IMR-90 (cell line): ENCODE measurements at regions not wholly inside any gene's neighbourhood (a gene's known extent, or its start where the extent isn't known, plus 50 kb on each side); places are given as distances from the start of the nearest gene placed in this dataset.

ENCODE experiments used
- ATAC-seq: fragments of 200-7000 bp; cut with Tn5 transposase; 2 replicates; pipeline ENCODE4 v1.9.1; 2020; ENCODE audit warnings: low read depth, mild to moderate bottlenecking, moderate library complexity
- BruUV-seq: library from RNA; stranded (reverse); fragments of 400-500 nt; replicated peaks from 2 replicates; lab custom pipeline; 2021; lab: Mats Ljungman, UMichigan
- CTCF ChIA-PET: fragments of 300-600 bp; formaldehyde crosslinking; extraction: SDS; loops from one replicate; lab custom pipeline; 2021; ENCODE audit warnings: antibody characterized with exemption; lab: Yijun Ruan, JAX
- POLR2A ChIA-PET: fragments of 300-600 bp; sonication (Branson Sonifier 250); formaldehyde crosslinking; loops from one replicate; lab custom pipeline; 2022; ENCODE audit warnings: antibody characterized with exemption; ENCODE audit not compliant: unreplicated experiment; lab: Charles Lee
- DNase-seq: peaks from one replicate; pipeline ENCODE4 v3.0.0; 2013
- H2AFZ ChIP-seq: replicated peaks from 2 replicates; pipeline ENCODE3; 2013; ENCODE audit warnings: low read length, mild to moderate bottlenecking; ENCODE audit not compliant: poor library complexity
- H2AK5ac ChIP-seq: 2 replicates; pipeline ENCODE4 v1.6.1; 2013; ENCODE audit warnings: low read depth, low read length, inconsistent platforms
- H2AK9ac ChIP-seq: replicated peaks from 2 replicates; pipeline ENCODE3; 2013; ENCODE audit warnings: mild to moderate bottlenecking, low read depth, low read length, moderate library complexity; ENCODE audit not compliant: poor library complexity
- H2BK120ac ChIP-seq: 2 replicates; pipeline ENCODE4 v1.6.1; 2013; ENCODE audit warnings: low read depth, low read length, inconsistent platforms
- H2BK15ac ChIP-seq: 3 replicates; pipeline ENCODE4 v1.6.1; 2013; ENCODE audit warnings: low read depth, low read length, inconsistent platforms
- H2BK20ac ChIP-seq: 2 replicates; pipeline ENCODE4 v1.6.1; 2013; ENCODE audit warnings: low read depth, mild to moderate bottlenecking, inconsistent platforms, low read length, moderate library complexity
- H2BK5ac ChIP-seq: 2 replicates; pipeline ENCODE4 v1.6.1; 2013; ENCODE audit warnings: mild to moderate bottlenecking, low read depth, low read length, inconsistent platforms; ENCODE audit not compliant: poor library complexity, severe bottlenecking
- H3K14ac ChIP-seq: replicated peaks from 2 replicates; pipeline ENCODE4 v1.6.1; 2013; ENCODE audit warnings: low read depth, low read length, inconsistent platforms
- H3K18ac ChIP-seq: 2 replicates; pipeline ENCODE4 v1.6.1; 2013; ENCODE audit warnings: low read depth, low read length, control low read depth
- H3K23ac ChIP-seq: 2 replicates; pipeline ENCODE4 v1.6.1; 2013; ENCODE audit warnings: low read depth, low read length, inconsistent platforms
- H3K27ac ChIP-seq: 2 replicates; pipeline ENCODE4 v1.5.1; 2013; ENCODE audit warnings: mild to moderate bottlenecking, control low read depth, low read length; ENCODE audit not compliant: insufficient read depth
- H3K27me3 ChIP-seq: 2 replicates; pipeline ENCODE4 v1.6.1; 2013; ENCODE audit warnings: low read length; ENCODE audit not compliant: control insufficient read depth, insufficient read depth
- H3K36me3 ChIP-seq: 2 replicates; pipeline ENCODE4 v1.6.1; 2013; ENCODE audit warnings: low read length, mixed read lengths; ENCODE audit not compliant: control insufficient read depth, insufficient read depth
- H3K4ac ChIP-seq: 2 replicates; pipeline ENCODE4 v1.6.1; 2013; ENCODE audit warnings: low read depth, low read length, inconsistent platforms
- H3K4me1 ChIP-seq: 2 replicates; pipeline ENCODE4 v1.6.1; 2013; ENCODE audit warnings: low read length, mixed read lengths; ENCODE audit not compliant: control insufficient read depth, insufficient read depth
- H3K4me2 ChIP-seq: 2 replicates; pipeline ENCODE4 v1.6.1; 2013; ENCODE audit warnings: low read depth, mild to moderate bottlenecking, control low read depth, low read length, moderate library complexity
- H3K4me3 ChIP-seq: 2 replicates; pipeline ENCODE4 v1.5.1; 2013; ENCODE audit warnings: low read depth, mild to moderate bottlenecking, control low read depth, low read length, moderate library complexity; ENCODE audit not compliant: insufficient read depth
- H3K56ac ChIP-seq: 2 replicates; pipeline ENCODE4 v1.6.1; 2013; ENCODE audit warnings: low read length, inconsistent platforms; ENCODE audit not compliant: insufficient read depth; ENCODE audit errors: extremely low read depth
- H3K79me1 ChIP-seq, 2 experiments: 2 replicates each; pipeline ENCODE4 v1.6.1; 2013; ENCODE audit warnings: low read length in 2 of 2, inconsistent platforms in 1 of 2, low read depth in 1 of 2
- H3K9ac ChIP-seq: 2 replicates; pipeline ENCODE4 v1.6.1; 2013; ENCODE audit warnings: low read depth, low read length, control low read depth
- H3K9me1 ChIP-seq: 2 replicates; pipeline ENCODE4 v1.6.1; 2013; ENCODE audit warnings: low read length, inconsistent platforms; ENCODE audit not compliant: insufficient read depth
- H3K9me3 ChIP-seq: 2 replicates; pipeline ENCODE4 v1.6.1; 2013; ENCODE audit warnings: low read length; ENCODE audit not compliant: control insufficient read depth, insufficient read depth
- H4K20me1 ChIP-seq: 2 replicates; pipeline ENCODE4 v1.6.1; 2013; ENCODE audit warnings: low read length, inconsistent platforms; ENCODE audit not compliant: insufficient read depth
- H4K5ac ChIP-seq: 2 replicates; pipeline ENCODE4 v1.6.1; 2013; ENCODE audit warnings: mild to moderate bottlenecking, low read depth, low read length, control low read depth
- H4K8ac ChIP-seq, 2 experiments: 2 replicates each; pipeline ENCODE4 v1.6.1; 2013; ENCODE audit warnings: low read depth in 2 of 2, low read length in 2 of 2, control low read depth in 1 of 2, inconsistent platforms in 1 of 2
- H4K91ac ChIP-seq: 2 replicates; pipeline ENCODE4 v1.6.1; 2013; ENCODE audit warnings: low read depth, low read length, inconsistent platforms; ENCODE audit not compliant: insufficient read depth
- CHD1 ChIP-seq: IDR thresholded peaks from 2 replicates; pipeline ENCODE4 v1.6.1; 2012; ENCODE audit warnings: low read depth, low read length, improper control_type of control experiment
- FOS ChIP-seq: fragments of 150-350 bp; IDR thresholded peaks from 2 replicates; pipeline ENCODE4 v1.6.1; 2016; ENCODE audit warnings: low read depth, low read length
- MAFK ChIP-seq: IDR thresholded peaks from 2 replicates; pipeline ENCODE4 v1.6.1; 2012; ENCODE audit warnings: low read depth, low read length, improper control_type of control experiment
- NFE2L2 ChIP-seq: fragments of 150-350 bp; IDR thresholded peaks from 2 replicates; pipeline ENCODE4 v1.6.1; 2016; ENCODE audit warnings: low read depth, mild to moderate bottlenecking, low read length
- RAD21 ChIP-seq: IDR thresholded peaks from 2 replicates; pipeline ENCODE4 v1.6.1; 2012; ENCODE audit warnings: low read length, improper control_type of control experiment
- WGBS, 2 experiments: methylation state at CpG; one replicate each; pipeline versions ENCODE4 v1.1.5 to v1.1.7; 2013; ENCODE audit warnings: missing lambda C conversion rate in 2 of 2; ENCODE audit not compliant: insufficient read length in 1 of 2; ENCODE audit errors: extremely low coverage in 2 of 2; 5-methylcytosine and 5-hydroxymethylcytosine counted together
- dilution Hi-C: fragments of 300-500 bp; cut with HindIII; formaldehyde crosslinking; loops from one replicate; pipeline ENCODE4 v1.14.3; 2018; ENCODE audit warnings: low sequenced_read_pairs; ENCODE audit not compliant: unreplicated experiment
- in situ Hi-C: fragments of 300-500 bp; cut with MboI; formaldehyde crosslinking; loops from 3 replicates; pipeline ENCODE4 v1.14.3; 2019; ENCODE audit warnings: low sequenced_read_pairs, inconsistent platforms, mixed read lengths
- intact Hi-C: fragments of 100-400 bp; cut with micrococcal nuclease; formaldehyde crosslinking; loops from 2 replicates; pipeline ENCODE4 v1.10.0; 2022
- TF ChIP-seq, protein P1 (sequence below): conservative IDR thresholded peaks from 2 replicates; pipeline ENCODE4 v1.5.1; 2012; ENCODE audit warnings: mild to moderate bottlenecking, low read depth, low read length, improper control_type of control experiment
- TF ChIP-seq, protein P2 (sequence below): fragments of 150-350 bp; IDR thresholded peaks from 2 replicates; pipeline ENCODE4 v1.6.1; 2017; ENCODE audit warnings: mild to moderate bottlenecking, antibody characterized with exemption, low read length, low read depth

DNA sequence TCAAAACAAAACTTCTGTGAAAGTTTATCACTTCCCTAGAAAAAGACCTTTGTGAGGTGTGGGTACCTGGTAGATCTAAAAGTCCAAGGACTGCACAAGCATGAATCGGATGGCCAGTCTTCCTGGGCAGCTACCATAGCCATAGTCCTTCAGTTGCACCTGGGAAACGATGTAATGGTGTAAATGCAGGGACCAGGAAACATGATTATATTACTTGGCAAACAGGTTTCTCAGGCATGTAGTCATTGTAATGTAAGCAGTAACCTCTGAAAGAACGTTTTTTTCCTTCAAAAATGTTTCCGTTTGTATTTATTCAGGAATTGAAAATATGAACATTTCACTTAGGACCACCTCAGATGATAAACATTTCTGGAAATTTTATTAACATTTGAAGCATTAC, 433.4 kb downstream of the DTWD2 start:
- ATAC-seq (no peak), DNase-seq (no peak)
- Histone ChIP-seq H2AK9ac (no peak overlapping the region), H4K8ac (no peak overlapping the region), H2BK15ac (no peak overlapping the region), H3K23ac (no peak overlapping the region), H3K9ac (no peak overlapping the region), H4K20me1 (no peaks in the 10 kb centered on the region), H3K79me1 (no peaks in the 10 kb centered on the region), H3K9me3 (peaks cover 2% of the 10 kb centered on the region; the same call in 1 of the 2 replicates), H3K56ac (no peak overlapping the region), H4K5ac (no peak overlapping the region), H4K91ac (no peak overlapping the region), H3K27me3 (no peaks in the 10 kb centered on the region), H3K4me1 (no peaks in the 10 kb centered on the region), H3K18ac (no peak overlapping the region), H3K36me3 (no peaks in the 10 kb centered on the region), H3K4ac (no peak overlapping the region), H2AK5ac (no peak overlapping the region), H3K27ac (no peak overlapping the region), H3K9me1 (no peaks in the 10 kb centered on the region), H2BK120ac (no peak overlapping the region), H3K14ac (no peak overlapping the region), H3K4me3 (no peak overlapping the region), H2BK20ac (no peak overlapping the region), H3K4me2 (no peak overlapping the region), H2BK5ac (no peak overlapping the region), H2AFZ (no peak overlapping the region)
- no CpG with 5 or more reads among the region's 4 CpGs for WGBS, 2 experiments
- in situ Hi-C loops (no loop called here), dilution Hi-C loops (no loop called here), intact Hi-C loops (no loop called here)
- ChIA-PET POLR2A (no interaction called here), CTCF (interaction anchor here (0.5 kb wide), 1 partner anchor 390 kb away, joined by 4 read pairs; no protein-coding TSS in a partner anchor)
- BruUV-seq, result no TSS peak
- TF ChIP-seq, protein P1, sequence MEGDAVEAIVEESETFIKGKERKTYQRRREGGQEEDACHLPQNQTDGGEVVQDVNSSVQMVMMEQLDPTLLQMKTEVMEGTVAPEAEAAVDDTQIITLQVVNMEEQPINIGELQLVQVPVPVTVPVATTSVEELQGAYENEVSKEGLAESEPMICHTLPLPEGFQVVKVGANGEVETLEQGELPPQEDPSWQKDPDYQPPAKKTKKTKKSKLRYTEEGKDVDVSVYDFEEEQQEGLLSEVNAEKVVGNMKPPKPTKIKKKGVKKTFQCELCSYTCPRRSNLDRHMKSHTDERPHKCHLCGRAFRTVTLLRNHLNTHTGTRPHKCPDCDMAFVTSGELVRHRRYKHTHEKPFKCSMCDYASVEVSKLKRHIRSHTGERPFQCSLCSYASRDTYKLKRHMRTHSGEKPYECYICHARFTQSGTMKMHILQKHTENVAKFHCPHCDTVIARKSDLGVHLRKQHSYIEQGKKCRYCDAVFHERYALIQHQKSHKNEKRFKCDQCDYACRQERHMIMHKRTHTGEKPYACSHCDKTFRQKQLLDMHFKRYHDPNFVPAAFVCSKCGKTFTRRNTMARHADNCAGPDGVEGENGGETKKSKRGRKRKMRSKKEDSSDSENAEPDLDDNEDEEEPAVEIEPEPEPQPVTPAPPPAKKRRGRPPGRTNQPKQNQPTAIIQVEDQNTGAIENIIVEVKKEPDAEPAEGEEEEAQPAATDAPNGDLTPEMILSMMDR, result no peak
- no peak for TF ChIP-seq FOS
- no peak for TF ChIP-seq MAFK
- no peak for TF ChIP-seq CHD1
- no peak for TF ChIP-seq RAD21
- TF ChIP-seq NFE2L2, result no peak
- TF ChIP-seq, protein P2, sequence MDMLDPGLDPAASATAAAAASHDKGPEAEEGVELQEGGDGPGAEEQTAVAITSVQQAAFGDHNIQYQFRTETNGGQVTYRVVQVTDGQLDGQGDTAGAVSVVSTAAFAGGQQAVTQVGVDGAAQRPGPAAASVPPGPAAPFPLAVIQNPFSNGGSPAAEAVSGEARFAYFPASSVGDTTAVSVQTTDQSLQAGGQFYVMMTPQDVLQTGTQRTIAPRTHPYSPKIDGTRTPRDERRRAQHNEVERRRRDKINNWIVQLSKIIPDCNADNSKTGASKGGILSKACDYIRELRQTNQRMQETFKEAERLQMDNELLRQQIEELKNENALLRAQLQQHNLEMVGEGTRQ, result no peak
